NCI-H748 (cell line): ENCODE measurements at regions not wholly inside any gene's neighbourhood (a gene's known extent, or its start where the extent isn't known, plus 50 kb on each side); places are given as distances from the start of the nearest gene placed in this dataset.
"Not testable (repeated sequence)": the region's sequence is repeated elsewhere in the genome, so short reads cannot be mapped to it uniquely, and the experiment has no call there.

ENCODE experiments used
- DNase-seq: peaks from one replicate; lab custom pipeline; 2025; ENCODE audit not compliant: unreplicated experiment; lab: John Stamatoyannopoulos, UW

GRCh38 chr11:115664313-115664712 is 160.1 kb upstream of the CADM1 start:
- DNase-seq: no peak

GRCh38 chr11:115663790-115664189 is 159.6 kb upstream of the CADM1 start:
- DNase-seq: no peak

DNA sequence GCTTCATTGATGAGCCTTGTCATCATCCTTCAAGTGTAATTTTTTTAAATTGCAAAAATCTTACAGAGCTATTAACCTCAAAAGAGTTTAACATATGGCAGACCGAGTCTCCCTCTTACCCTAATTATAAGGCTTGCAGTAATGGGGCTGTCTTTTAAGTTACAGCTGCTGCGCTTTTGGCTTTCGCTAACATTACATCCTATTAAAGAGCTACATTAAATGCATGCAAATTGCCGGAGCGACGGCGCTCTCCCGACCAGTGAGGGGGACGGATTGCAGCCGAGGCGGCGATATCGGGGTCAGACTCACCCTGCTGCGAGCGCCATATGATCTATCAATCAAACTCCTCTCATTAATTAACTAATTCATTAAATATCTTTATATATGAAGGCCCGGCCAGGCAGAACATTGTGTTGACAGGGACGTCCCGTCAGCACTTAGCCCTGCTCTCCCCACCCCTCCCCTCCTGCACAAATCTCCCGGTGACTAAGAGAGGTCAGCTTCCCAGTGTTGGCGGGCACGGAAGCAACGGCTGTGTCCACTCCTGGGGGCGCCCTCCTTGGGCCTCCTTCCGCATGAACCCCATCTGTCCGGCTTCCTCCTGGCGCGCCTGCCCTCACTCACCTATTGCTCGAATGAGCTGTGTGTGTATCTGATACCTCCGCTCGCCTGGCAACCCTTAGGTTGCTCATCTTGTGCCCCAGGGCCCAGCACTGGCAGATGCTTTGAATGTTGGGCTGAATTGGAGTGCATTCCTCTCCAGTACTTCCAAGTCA is 156.0 kb upstream of the CADM1 start:
- DNase-seq: peak; percentile 40

DNA sequence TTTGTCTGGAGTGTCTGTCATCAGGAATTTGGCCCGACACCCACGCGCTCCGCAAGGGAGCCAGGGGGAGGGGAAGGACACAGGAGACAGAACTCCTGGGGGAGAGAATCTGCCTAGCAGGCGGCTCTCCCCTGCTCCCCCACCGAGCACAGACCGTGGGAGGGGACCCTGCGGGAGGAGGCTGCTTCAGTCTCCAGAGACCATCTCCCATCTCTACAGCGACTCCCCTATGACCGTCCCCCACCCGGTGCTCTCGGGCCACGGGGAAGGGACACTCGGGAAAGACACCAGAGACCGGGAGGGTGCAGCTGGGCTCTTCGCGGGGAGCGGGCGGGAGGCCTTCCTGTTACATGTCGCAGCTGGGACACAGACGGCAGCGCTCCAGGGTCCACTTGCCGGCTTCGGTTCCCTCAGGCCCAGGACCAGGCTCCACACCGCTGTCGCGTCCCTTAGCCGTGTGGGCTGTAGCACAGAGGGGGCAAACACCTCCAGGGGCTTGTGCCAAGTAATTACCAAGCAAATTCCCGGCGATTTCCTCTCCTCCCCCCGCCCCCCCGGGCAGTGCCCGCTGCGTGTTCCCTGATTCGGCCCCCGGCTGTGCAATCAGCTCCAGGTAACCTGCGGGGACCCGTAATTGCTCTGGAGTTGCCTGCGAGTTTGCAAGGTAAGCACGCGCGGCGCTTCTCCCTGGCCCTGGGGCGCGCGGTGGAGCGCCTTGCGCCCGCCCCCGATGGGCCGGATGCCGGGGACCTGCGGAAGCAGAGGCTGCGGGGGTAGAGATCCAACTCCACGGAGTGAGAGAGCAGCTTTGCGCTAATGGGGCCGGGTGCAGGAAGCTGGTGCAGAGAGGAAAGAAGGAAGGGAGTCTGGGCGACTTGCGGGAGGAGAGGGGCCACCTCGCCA is 155.1 kb upstream of the CADM1 start:
- DNase-seq: peak; percentile 57

- DNase-seq: no peak
Observed at GRCh38 chr11:115657586-115657985, 153.4 kb upstream of the CADM1 start.

DNA sequence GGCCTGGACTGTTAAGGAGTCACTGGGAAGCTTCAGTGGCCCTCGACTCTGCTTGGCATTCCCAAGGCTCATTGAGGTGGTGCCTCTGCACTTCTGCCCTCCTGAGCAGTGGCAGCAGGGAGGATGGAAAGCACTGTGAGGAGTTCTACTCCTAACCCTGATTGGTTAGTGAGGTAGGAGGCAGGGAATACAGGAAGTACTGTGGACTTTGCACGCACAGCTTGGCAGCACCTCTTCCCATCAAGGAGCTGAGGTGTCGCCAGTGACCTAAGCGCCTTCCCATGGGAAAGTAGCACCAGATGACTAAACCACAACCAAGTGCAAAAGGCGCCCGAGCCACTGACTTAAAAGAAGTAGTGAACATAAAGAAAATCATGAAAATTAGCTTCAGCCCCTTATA is 152.5 kb upstream of the CADM1 start:
- no peak for DNase-seq

- DNase-seq: no peak
Observed at GRCh38 chr11:115656041-115656440, 151.8 kb upstream of the CADM1 start.

GRCh38 chr11:115654792-115655191 is 150.6 kb upstream of the CADM1 start:
- no peak for DNase-seq

- no peak for DNase-seq
Observed at GRCh38 chr11:115653926-115654325, 149.7 kb upstream of the CADM1 start.

DNA sequence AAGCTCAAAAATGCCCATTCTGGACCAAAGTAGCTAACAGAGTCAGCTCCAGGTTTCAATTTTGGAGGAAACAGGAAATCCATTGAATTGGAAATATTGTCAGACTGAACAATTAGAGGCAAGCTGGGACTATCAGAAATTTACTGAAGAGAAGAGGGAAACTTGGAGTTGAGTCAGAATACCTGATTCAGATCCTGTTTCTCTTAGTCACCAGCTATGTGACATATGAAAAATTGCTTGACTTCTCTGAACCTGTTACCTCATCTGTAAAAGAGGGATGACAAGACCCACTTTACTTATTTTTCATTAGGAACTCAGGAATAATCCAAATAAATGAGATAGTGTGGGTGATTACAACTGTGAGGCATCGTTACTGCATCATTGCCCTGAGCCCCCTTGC is 148.9 kb upstream of the CADM1 start:
- DNase-seq: no peak

DNA sequence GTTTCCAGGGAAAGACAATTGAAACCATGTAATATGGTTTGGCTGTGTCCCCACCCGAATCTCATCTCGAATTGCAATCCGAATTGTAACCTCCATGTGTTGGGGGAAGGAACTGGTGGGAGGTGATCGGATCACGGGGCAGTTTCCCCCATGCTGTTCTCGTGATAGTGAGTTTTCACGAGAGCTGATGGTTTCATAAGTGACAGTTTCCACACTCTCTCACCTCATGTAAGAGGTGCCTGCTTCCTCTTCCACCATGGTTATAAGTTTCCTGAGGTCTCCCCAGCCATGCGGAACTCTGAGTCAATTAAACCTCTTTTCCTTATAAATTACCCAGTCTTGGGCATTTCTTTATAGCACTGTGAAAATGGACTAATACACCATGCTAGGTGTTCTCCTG is 148.3 kb upstream of the CADM1 start:
- no peak for DNase-seq

GRCh38 chr11:115652094-115652493 is 147.9 kb upstream of the CADM1 start:
- no peak for DNase-seq

DNA sequence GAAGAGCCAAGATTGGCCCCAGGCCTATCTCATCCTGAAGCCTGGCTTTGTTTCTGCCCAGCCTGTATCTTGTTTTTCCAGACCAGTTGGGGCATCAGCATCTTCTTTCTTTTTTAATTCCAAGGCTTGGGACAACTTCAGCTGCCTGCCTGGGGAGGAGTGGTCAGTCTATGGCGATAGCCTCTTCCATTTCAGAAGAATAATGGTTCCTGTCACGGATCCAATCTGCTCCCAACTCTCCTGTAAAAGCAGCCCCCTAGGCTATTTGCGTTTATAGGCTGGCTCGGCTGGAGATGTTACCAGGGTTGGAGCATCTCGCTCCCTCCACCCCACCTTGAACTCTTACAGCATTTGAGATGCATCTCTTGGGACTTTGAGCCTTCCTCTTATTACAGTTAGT is 145.2 kb upstream of the CADM1 start:
- no peak for DNase-seq

GRCh38 chr11:115645631-115646317 is 141.6 kb upstream of the CADM1 start:
- DNase-seq: peak; percentile 67

DNA sequence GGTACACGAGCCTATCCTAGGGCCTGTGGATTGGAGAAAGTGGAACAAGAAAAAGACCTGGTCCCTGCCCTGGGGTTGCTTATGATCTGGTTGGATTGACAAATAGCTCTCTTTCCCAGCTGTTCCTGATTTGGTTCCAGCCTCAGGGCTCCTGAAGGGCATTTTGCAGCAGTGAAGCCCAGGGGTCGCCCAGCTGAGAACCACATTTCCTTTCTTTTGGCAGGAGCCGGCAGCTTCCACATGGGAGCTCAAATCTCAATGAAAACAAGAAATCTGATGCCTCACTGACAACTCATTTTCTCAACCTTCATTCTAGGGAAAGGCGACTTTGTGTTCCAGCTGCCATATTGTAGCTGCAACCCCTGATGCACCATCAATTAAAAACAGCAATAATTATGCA is 140.6 kb upstream of the CADM1 start:
- no peak for DNase-seq

DNA sequence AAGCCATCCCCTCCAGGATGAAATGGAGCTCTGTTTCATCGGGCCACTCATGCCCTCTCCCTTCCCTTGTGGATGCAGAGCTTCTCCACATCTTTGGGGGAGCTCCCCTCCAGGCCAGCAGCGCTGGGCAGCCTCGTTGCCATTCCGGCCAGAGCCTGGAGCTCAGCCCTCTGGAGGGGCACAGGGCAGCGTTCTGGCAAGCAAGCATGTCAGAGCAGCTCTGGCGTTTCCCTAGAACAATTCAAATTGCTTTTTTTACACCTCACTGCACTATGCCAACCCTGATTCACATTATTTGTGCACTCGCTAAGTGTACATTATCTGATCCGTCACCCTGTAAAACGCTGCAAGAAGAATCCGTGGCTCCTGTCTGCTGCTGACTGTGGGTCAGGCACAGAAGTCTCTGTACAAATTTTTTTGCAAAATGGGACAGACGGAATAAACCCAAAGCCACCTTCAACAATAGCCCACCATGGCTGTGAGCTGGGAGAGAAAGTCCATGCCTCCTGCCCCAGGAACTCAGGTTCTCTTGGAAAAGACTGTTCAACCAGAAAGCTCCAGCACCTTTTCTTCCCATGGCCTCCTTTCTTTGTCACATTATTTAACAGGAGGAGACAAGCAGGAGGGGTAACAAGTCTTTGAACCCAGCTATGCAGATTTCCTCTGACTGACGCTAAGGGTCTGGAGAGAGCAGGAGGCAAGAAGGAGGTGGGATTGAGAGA is 139.5 kb upstream of the CADM1 start:
- no peak for DNase-seq

DNA sequence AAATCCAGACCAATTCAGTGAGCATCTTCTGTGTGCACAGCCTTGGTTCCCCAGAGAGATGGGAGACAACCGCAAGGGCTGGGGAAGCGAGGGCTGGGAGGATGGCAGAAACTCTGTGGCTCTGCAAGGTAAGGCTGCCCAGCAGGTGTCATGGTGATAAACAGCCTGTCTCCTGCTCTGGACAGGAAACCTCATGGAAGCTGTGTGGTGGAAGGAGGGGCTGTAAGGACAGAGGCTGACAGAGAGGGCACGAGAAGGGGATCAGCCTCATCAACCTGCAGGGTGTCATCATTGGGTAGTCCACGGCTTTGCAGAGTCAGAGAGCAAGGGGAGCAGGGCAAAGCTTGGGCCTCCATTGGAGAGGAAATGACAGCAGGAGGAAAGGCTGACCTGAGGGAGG is 138.4 kb upstream of the CADM1 start:
- no peak for DNase-seq

GRCh38 chr11:115637599-115638241 is 133.5 kb upstream of the CADM1 start:
- DNase-seq: no peak

- DNase-seq: no peak
Observed at GRCh38 chr11:115636753-115637527, 132.7 kb upstream of the CADM1 start.

GRCh38 chr11:115633977-115634376 is 129.8 kb upstream of the CADM1 start:
- DNase-seq: not testable (repeated sequence)
